Breast epithelium (tissue), 4 donors: ENCODE measurements at regions not wholly inside any gene's neighbourhood (a gene's known extent, or its start where the extent isn't known, plus 50 kb on each side); places are given as distances from the start of the nearest gene placed in this dataset.

Experiments used
- DNase-seq, 2 donors: peaks; one replicate each; pipeline ENCODE4 v3.0.0-alpha.2; 2019; ENCODE audit warnings: low spot score in 2 of 2
- H3K27ac ChIP-seq, 2 donors: fragments of 200-600 bp; sonication (generic) in 1 of 2; one replicate each; pipeline ENCODE4 v1.5.1; 2016 to 2019; ENCODE audit warnings: mild to moderate bottlenecking in 1 of 2
- H3K27me3 ChIP-seq, 2 donors: fragments of 200-600 bp; sonication (generic) in 1 of 2; one replicate each; pipeline versions ENCODE4 v1.5.1 to v1.6.0; 2017 to 2019; ENCODE audit warnings: control low read depth in 1 of 2, mild to moderate bottlenecking in 1 of 2
- H3K36me3 ChIP-seq: fragments of 200-600 bp; one replicate; pipeline ENCODE4 v1.5.1; 2019
- H3K4me1 ChIP-seq, 2 donors: fragments of 200-600 bp; sonication (generic); one replicate each; pipeline ENCODE4 v1.5.1; 2016 to 2019; ENCODE audit warnings: control low read depth in 1 of 2
- H3K4me3 ChIP-seq, 3 donors: fragments of 200-600 bp; sonication (generic); 1 replicate in 2 of 3; 2 replicates in 1 of 3; pipeline ENCODE4 v1.5.1; 2016 to 2019; ENCODE audit warnings: mild to moderate bottlenecking in 3 of 3, moderate library complexity in 2 of 3
- H3K9me3 ChIP-seq, 2 donors: fragments of 200-600 bp; sonication (generic) in 1 of 2; one replicate each; pipeline ENCODE4 v1.5.1; 2016 to 2019; ENCODE audit warnings: control low read depth in 1 of 2
- CTCF ChIP-seq, 3 donors: fragments of 450-650 bp; IDR thresholded peaks; one replicate each; pipeline ENCODE4 v1.5.1; 2016 to 2017; ENCODE audit warnings: antibody characterized with exemption in 3 of 3, mild to moderate bottlenecking in 3 of 3, moderate library complexity in 3 of 3
- POLR2A ChIP-seq: fragments of 450-650 bp; IDR thresholded peaks from one replicate; pipeline ENCODE4 v1.6.1; 2016; ENCODE audit warnings: antibody characterized with exemption, mild to moderate bottlenecking, moderate library complexity
- POLR2AphosphoS5 ChIP-seq, 3 donors: sonication (generic); formaldehyde crosslinking; IDR thresholded peaks; one replicate each; pipeline ENCODE4 v1.6.1; 2017; ENCODE audit warnings: antibody characterized with exemption in 3 of 3
- intact Hi-C: fragments of 100-400 bp; cut with DNase I; formaldehyde crosslinking; loops from one replicate; pipeline ENCODE4 v1.15.1; 2023; ENCODE audit warnings: low total_unique reads

GRCh38 chr5:133777951-133778350, 165.6 kb upstream of the FSTL4 start:
- Histone ChIP-seq H3K27ac (no peak overlapping the region), H3K27me3 (no peaks in the 10 kb centered on the region), H3K4me3 (no peak overlapping the region), H3K4me1 (no peaks in the 10 kb centered on the region), H3K9me3 (no peaks in the 10 kb centered on the region), H3K36me3 (no peaks in the 10 kb centered on the region)
- intact Hi-C loops: no loop called here
- no peak for TF ChIP-seq POLR2AphosphoS5 (IDR thresholded peaks at IDR 0.05)
- no peak for TF ChIP-seq CTCF (IDR thresholded peaks at IDR 0.05)
- TF ChIP-seq POLR2A: no peak
- no peak for DNase-seq

GRCh38 chr5:133775584-133776304, 163.4 kb upstream of the FSTL4 start:
- TF ChIP-seq CTCF (IDR thresholded peaks at IDR 0.05) (no peak), POLR2A (no peak), POLR2AphosphoS5 (IDR thresholded peaks at IDR 0.05) (no peak)
- no peak for DNase-seq
- Histone ChIP-seq H3K9me3 (peaks cover 0 to 3% of the 10 kb centered on the region in 2 donors), H3K36me3 (no peaks in the 10 kb centered on the region), H3K27ac (no peak overlapping the region), H3K27me3 (no peaks in the 10 kb centered on the region), H3K4me1 (no peaks in the 10 kb centered on the region), H3K4me3 (no peak overlapping the region)
- intact Hi-C loops: no loop called here

- H3K27ac ChIP-seq: no peak overlapping the region
- H3K9me3 ChIP-seq: peaks cover 0 to 3% of the 10 kb centered on the region in 2 donors
- H3K4me3 ChIP-seq: no peak overlapping the region
- no peaks in the 10 kb centered on the region for H3K4me1 ChIP-seq
- H3K27me3 ChIP-seq: no peaks in the 10 kb centered on the region
- H3K36me3 ChIP-seq: no peaks in the 10 kb centered on the region
- intact Hi-C loops: no loop called here
- DNase-seq: no peak
- no peak for TF ChIP-seq POLR2AphosphoS5 (IDR thresholded peaks at IDR 0.05)
- TF ChIP-seq POLR2A: no peak
- TF ChIP-seq CTCF (IDR thresholded peaks at IDR 0.05): no peak
Measured at GRCh38 chr5:133773247-133774202, 161.2 kb upstream of the FSTL4 start.

GRCh38 chr5:133769842-133770241, 157.5 kb upstream of the FSTL4 start:
- intact Hi-C loops: no loop called here
- Histone ChIP-seq H3K36me3 (no peaks in the 10 kb centered on the region), H3K27ac (no peak overlapping the region), H3K4me3 (no peak overlapping the region), H3K27me3 (no peaks in the 10 kb centered on the region), H3K9me3 (peaks cover 0 to 3% of the 10 kb centered on the region in 2 donors), H3K4me1 (no peaks in the 10 kb centered on the region)
- TF ChIP-seq POLR2AphosphoS5 (IDR thresholded peaks at IDR 0.05) (no peak), CTCF (IDR thresholded peaks at IDR 0.05) (no peak), POLR2A (no peak)
- DNase-seq: no peak

GRCh38 chr5:133763744-133764143, 151.4 kb upstream of the FSTL4 start:
- H3K9me3 ChIP-seq: no peaks in the 10 kb centered on the region
- no peaks in the 10 kb centered on the region for H3K27me3 ChIP-seq
- H3K36me3 ChIP-seq: no peaks in the 10 kb centered on the region
- H3K4me3 ChIP-seq: no peak overlapping the region
- intact Hi-C loops: no loop called here
- no peak overlapping the region for H3K27ac ChIP-seq
- no peak for DNase-seq
- no peaks in the 10 kb centered on the region for H3K4me1 ChIP-seq
- TF ChIP-seq CTCF (IDR thresholded peaks at IDR 0.05): no peak
- no peak for TF ChIP-seq POLR2AphosphoS5 (IDR thresholded peaks at IDR 0.05)
- no peak for TF ChIP-seq POLR2A
